ENCODE measurements at regions not wholly inside any gene's neighbourhood (a gene's known extent, or its start where the extent isn't known, plus 50 kb on each side); places are given as distances from the start of the nearest gene placed in this dataset.

DNA sequence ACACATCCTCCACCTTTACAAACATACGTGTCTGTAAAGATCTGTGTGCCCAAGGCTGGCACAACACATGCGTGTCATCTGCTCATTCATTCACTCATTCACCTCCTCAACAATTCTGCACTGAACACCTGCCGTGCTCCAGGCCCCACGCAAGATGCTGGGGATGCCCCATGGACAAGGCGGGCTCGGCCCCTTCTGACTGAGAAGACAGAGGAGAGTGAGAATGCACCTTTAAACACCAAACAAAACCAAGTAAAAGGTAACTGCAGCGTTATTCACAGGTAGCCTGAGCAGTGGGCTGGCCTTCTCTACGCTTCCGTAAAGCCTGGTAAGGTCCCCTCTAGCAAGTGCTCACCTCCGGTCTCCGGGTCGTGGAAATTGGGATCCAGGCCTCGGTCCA lies 142.8 kb downstream of the SHANK2 start:
- no peak for TF ChIP-seq POLR2AphosphoS5 (IDR thresholded peaks at IDR 0.05; ENCODE audit: low read depth, low read length)
- no peak for TF ChIP-seq POLR2A (IDR thresholded peaks at IDR 0.05; ENCODE audit: low read depth, low read length)
- no peak for TF ChIP-seq TAF1 (IDR thresholded peaks at IDR 0.05; ENCODE audit: low read depth, low read length)
- TF ChIP-seq PAX5 (IDR thresholded peaks at IDR 0.05; ENCODE audit: insufficient read depth, low read length, severe bottlenecking): no peak

Measured in GM12891 (cell line).